Testis (tissue), 2 donors: ENCODE measurements at regions not wholly inside any gene's neighbourhood (a gene's known extent, or its start where the extent isn't known, plus 50 kb on each side); places are given as distances from the start of the nearest gene placed in this dataset.

Experiments used
- DNase-seq: peaks from one replicate; pipeline ENCODE4 v3.0.0-alpha.2; 2019
- H3K27ac ChIP-seq, 2 donors: fragments of 200-600 bp; sonication (generic); one replicate each; pipeline ENCODE4 v1.5.1; 2019
- H3K27me3 ChIP-seq: fragments of 200-600 bp; sonication (generic); one replicate; pipeline ENCODE4 v1.5.1; 2019
- H3K36me3 ChIP-seq: fragments of 200-600 bp; sonication (generic); one replicate; pipeline ENCODE4 v1.5.1; 2017; ENCODE audit warnings: low read depth; ENCODE audit errors: missing control alignments
- H3K4me1 ChIP-seq: fragments of 200-600 bp; sonication (generic); one replicate; pipeline ENCODE4 v1.5.1; 2019
- H3K4me3 ChIP-seq, 2 donors: fragments of 200-600 bp; sonication (generic); one replicate each; pipeline ENCODE4 v1.5.1; 2017 to 2019
- H3K9me3 ChIP-seq: fragments of 200-600 bp; sonication (generic); one replicate; pipeline ENCODE4 v1.5.1; 2017
- CTCF ChIP-seq, 3 experiments: fragments of 450-650 bp in 2 of 3; fragments of 200-600 bp in 1 of 3; sonication (generic) in 1 of 3; IDR thresholded peaks; one replicate each; pipeline ENCODE4 v1.5.1; 2016 to 2019; ENCODE audit warnings: antibody characterized with exemption in 3 of 3, mild to moderate bottlenecking in 2 of 3, moderate library complexity in 1 of 3
- POLR2A ChIP-seq: fragments of 450-650 bp; IDR thresholded peaks from one replicate; pipeline ENCODE4 v1.6.1; 2017; ENCODE audit warnings: antibody characterized with exemption, mild to moderate bottlenecking, moderate library complexity
- WGBS, 2 donors: methylation state at CpG; one replicate each; pipeline ENCODE4 v1.1.5; 2018; 5-methylcytosine and 5-hydroxymethylcytosine counted together
- intact Hi-C: fragments of 100-400 bp; cut with DNase I; formaldehyde crosslinking; loops from one replicate; pipeline ENCODE4 v1.15.1; 2023; ENCODE audit warnings: low total_unique reads

- no peaks in the 10 kb centered on the region for H3K9me3 ChIP-seq
- intact Hi-C loops: no loop called here
- no peaks in the 10 kb centered on the region for H3K27me3 ChIP-seq
- H3K36me3 ChIP-seq: no peaks in the 10 kb centered on the region
- H3K27ac ChIP-seq: no peak overlapping the region
- H3K4me1 ChIP-seq: no peaks in the 10 kb centered on the region
- H3K4me3 ChIP-seq: no peak overlapping the region
- no peak for TF ChIP-seq POLR2A
- TF ChIP-seq CTCF (IDR thresholded peaks at IDR 0.05): no peak
- no peak for DNase-seq
Measured at GRCh38 chr1:214899908-214900460, 182.6 kb upstream of the KCNK2 start.

- intact Hi-C loops: no loop called here
- no peaks in the 10 kb centered on the region for H3K4me1 ChIP-seq
- TF ChIP-seq CTCF (IDR thresholded peaks at IDR 0.05) (no peak), POLR2A (no peak)
Measured at GRCh38 chr1:214900590-214900989, 181.9 kb upstream of the KCNK2 start.

GRCh38 chr1:214901718-214902117 lies 180.8 kb upstream of the KCNK2 start:
- Histone ChIP-seq H3K9me3 (no peaks in the 10 kb centered on the region), H3K36me3 (no peaks in the 10 kb centered on the region), H3K4me3 (no peak overlapping the region), H3K27ac (no peak overlapping the region), H3K27me3 (no peaks in the 10 kb centered on the region), H3K4me1 (no peaks in the 10 kb centered on the region)
- no peak for TF ChIP-seq POLR2A
- TF ChIP-seq CTCF (IDR thresholded peaks at IDR 0.05): no peak
- intact Hi-C loops: no loop called here
- no peak for DNase-seq
- 91 to 93% methylated on average over 2 of the region's 2 CpGs for whole genome bisulfite sequencing, 2 donors

More at GRCh38 chr1:214900590-214900989, 181.9 kb upstream of the KCNK2 start:
- Histone ChIP-seq H3K27ac (no peak overlapping the region), H3K4me3 (no peak overlapping the region), H3K9me3 (no peaks in the 10 kb centered on the region), H3K27me3 (no peaks in the 10 kb centered on the region), H3K36me3 (no peaks in the 10 kb centered on the region)
- WGBS, 2 donors: 89 to 93% methylated on average over 4 of the region's 4 CpGs
- no peak for DNase-seq

GRCh38 chr1:214902636-214903320 lies 179.8 kb upstream of the KCNK2 start:
- TF ChIP-seq POLR2A: no peak
- intact Hi-C loops: no loop called here
- no peaks in the 10 kb centered on the region for H3K9me3 ChIP-seq
- no peaks in the 10 kb centered on the region for H3K27me3 ChIP-seq
- WGBS, 2 donors: 88 to 91% methylated on average over 2 of the region's 2 CpGs
- no peaks in the 10 kb centered on the region for H3K36me3 ChIP-seq
- H3K27ac ChIP-seq: no peak overlapping the region
- DNase-seq: no peak
- H3K4me1 ChIP-seq: no peaks in the 10 kb centered on the region
- H3K4me3 ChIP-seq: no peak overlapping the region

GRCh38 chr1:214912127-214912526 lies 170.4 kb upstream of the KCNK2 start:
- Histone ChIP-seq H3K36me3 (no peaks in the 10 kb centered on the region), H3K27me3 (no peaks in the 10 kb centered on the region), H3K27ac (no peak overlapping the region), H3K4me1 (no peaks in the 10 kb centered on the region), H3K4me3 (no peak overlapping the region), H3K9me3 (no peaks in the 10 kb centered on the region)
- DNase-seq: no peak
- 83 to 84% methylated on average over 8 of the region's 8 CpGs for WGBS, 2 donors
- TF ChIP-seq CTCF (IDR thresholded peaks at IDR 0.05) (no peak), POLR2A (no peak)
- intact Hi-C loops: no loop called here
